NCI-H526 treated with DMSO at 0.1 percent for 48 hours (cell line): ENCODE measurements at regions not wholly inside any gene's neighbourhood (a gene's known extent, or its start where the extent isn't known, plus 50 kb on each side); places are given as distances from the start of the nearest gene placed in this dataset.
"Not testable (repeated sequence)": the region's sequence is repeated elsewhere in the genome, so short reads cannot be mapped to it uniquely, and the experiment has no call there.

Experiments used
- DNase-seq: peaks from one replicate; lab custom pipeline; 2025; lab: John Stamatoyannopoulos, UW

GRCh38 chr15:93948726-93949125 is 282.6 kb upstream of the MCTP2 start:
- DNase-seq, result no peak

- no peak for DNase-seq
Measured at GRCh38 chr15:93943586-93943985, 287.8 kb upstream of the MCTP2 start.

GRCh38 chr15:93942269-93942694 is 289.1 kb upstream of the MCTP2 start:
- peak; percentile 64 for DNase-seq

GRCh38 chr15:93941697-93942096 is 289.7 kb upstream of the MCTP2 start:
- DNase-seq, result no peak

- DNase-seq, result no peak
Measured at GRCh38 chr15:93940226-93940625, 291.1 kb upstream of the MCTP2 start.

GRCh38 chr15:93932164-93932776 is 299.1 kb upstream of the MCTP2 start:
- DNase-seq, result no peak

- no peak for DNase-seq
Measured at GRCh38 chr15:93929375-93930094, 301.8 kb upstream of the MCTP2 start.

- no peak for DNase-seq
Measured at GRCh38 chr15:93920204-93920603, 311.2 kb upstream of the MCTP2 start.

GRCh38 chr15:93918801-93919200 is 312.6 kb upstream of the MCTP2 start:
- DNase-seq, result not testable (repeated sequence)

GRCh38 chr15:93917181-93917580 is 314.2 kb upstream of the MCTP2 start:
- DNase-seq, result no peak

- no peak for DNase-seq
Measured at GRCh38 chr15:93913871-93914270, 317.5 kb upstream of the MCTP2 start.

- DNase-seq, result no peak
Measured at GRCh38 chr15:93913310-93913709, 318.1 kb upstream of the MCTP2 start.

GRCh38 chr15:93900476-93901400 is 330.6 kb upstream of the MCTP2 start:
- DNase-seq, result no peak

GRCh38 chr15:93899817-93900216 is 331.5 kb upstream of the MCTP2 start:
- DNase-seq, result no peak

- DNase-seq, result no peak
Measured at GRCh38 chr15:93897377-93897776, 334.0 kb upstream of the MCTP2 start.

GRCh38 chr15:93895976-93896770 is 335.2 kb upstream of the MCTP2 start:
- DNase-seq, result no peak

GRCh38 chr15:93894438-93895036 is 336.8 kb upstream of the MCTP2 start:
- no peak for DNase-seq

GRCh38 chr15:93887151-93887550 is 344.2 kb upstream of the MCTP2 start:
- no peak for DNase-seq

- DNase-seq, result no peak
Measured at GRCh38 chr15:93882779-93883178, 348.6 kb upstream of the MCTP2 start.

- DNase-seq, result no peak
Measured at GRCh38 chr15:93882141-93882540, 349.2 kb upstream of the MCTP2 start.

- DNase-seq, result no peak
Measured at GRCh38 chr15:93881310-93881709, 350.1 kb upstream of the MCTP2 start.
